Stimulated activated memory B cell treated with anti-CD40 and anti-IgM and Interleukin-4, amounts not matched to agents 10 μg/mL and 1 μg/mL and 100 μg/mL, for 72 hours (primary cell): ENCODE measurements at regions not wholly inside any gene's neighbourhood (a gene's known extent, or its start where the extent isn't known, plus 50 kb on each side); places are given as distances from the start of the nearest gene placed in this dataset.

Experiments used
- ATAC-seq: fragments of 150-1000 bp; cut with Tn5 transposase; 2 replicates; pipeline ENCODE4 v1.10.0; 2021
- H3K27ac Mint-ChIP-seq: one replicate; pipeline ENCODE4 v1.8.0; 2022; ENCODE audit warnings: mild to moderate bottlenecking, mixed read lengths
- H3K27me3 Mint-ChIP-seq: one replicate; pipeline ENCODE4 v1.8.0; 2022; ENCODE audit warnings: mixed read lengths
- H3K36me3 Mint-ChIP-seq: one replicate; pipeline ENCODE4 v1.8.0; 2022; ENCODE audit warnings: mixed read lengths
- H3K4me1 Mint-ChIP-seq: one replicate; pipeline ENCODE4 v1.8.0; 2022; ENCODE audit warnings: mixed read lengths
- H3K4me3 Mint-ChIP-seq: one replicate; pipeline ENCODE4 v1.8.0; 2022; ENCODE audit warnings: mild to moderate bottlenecking, moderate library complexity, mixed read lengths
- H3K9me3 Mint-ChIP-seq: one replicate; pipeline ENCODE4 v1.8.0; 2022; ENCODE audit warnings: mixed read lengths

DNA sequence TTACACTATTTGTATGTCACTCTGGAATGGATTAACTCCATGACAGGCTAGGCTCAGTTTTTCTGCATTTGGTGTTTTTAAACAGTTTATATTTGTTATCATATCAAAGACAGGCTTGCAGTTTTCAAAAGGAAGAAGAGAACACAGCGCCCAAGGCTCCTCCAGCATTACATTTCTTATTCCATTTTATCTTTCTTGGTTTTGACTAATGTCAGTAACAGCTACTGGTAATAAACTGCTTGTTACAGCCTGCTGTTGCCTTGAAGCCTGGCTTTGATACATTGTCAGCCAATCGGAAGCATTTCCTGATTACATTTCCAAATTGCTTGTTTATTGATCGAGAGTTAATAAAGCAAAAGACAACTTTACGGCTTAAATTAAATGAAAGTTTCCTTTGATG, 166.0 kb upstream of the MDFIC start:
- H3K4me1 Mint-ChIP-seq, result no peaks in the 10 kb centered on the region
- H3K27me3 Mint-ChIP-seq, result peaks cover 12% of the 10 kb centered on the region
- no peak overlapping the region for H3K4me3 Mint-ChIP-seq
- no peaks in the 10 kb centered on the region for H3K36me3 Mint-ChIP-seq
- H3K27ac Mint-ChIP-seq, result no peak overlapping the region
- no peaks in the 10 kb centered on the region for H3K9me3 Mint-ChIP-seq
- no peak for ATAC-seq

GRCh38 chr7:114758661-114759227, 163.2 kb upstream of the MDFIC start:
- Mint-ChIP-seq H3K9me3 (no peaks in the 10 kb centered on the region), H3K27me3 (no peaks in the 10 kb centered on the region), H3K36me3 (no peaks in the 10 kb centered on the region), H3K27ac (no peak overlapping the region), H3K4me3 (no peak overlapping the region), H3K4me1 (no peaks in the 10 kb centered on the region)
- ATAC-seq, result no peak

DNA sequence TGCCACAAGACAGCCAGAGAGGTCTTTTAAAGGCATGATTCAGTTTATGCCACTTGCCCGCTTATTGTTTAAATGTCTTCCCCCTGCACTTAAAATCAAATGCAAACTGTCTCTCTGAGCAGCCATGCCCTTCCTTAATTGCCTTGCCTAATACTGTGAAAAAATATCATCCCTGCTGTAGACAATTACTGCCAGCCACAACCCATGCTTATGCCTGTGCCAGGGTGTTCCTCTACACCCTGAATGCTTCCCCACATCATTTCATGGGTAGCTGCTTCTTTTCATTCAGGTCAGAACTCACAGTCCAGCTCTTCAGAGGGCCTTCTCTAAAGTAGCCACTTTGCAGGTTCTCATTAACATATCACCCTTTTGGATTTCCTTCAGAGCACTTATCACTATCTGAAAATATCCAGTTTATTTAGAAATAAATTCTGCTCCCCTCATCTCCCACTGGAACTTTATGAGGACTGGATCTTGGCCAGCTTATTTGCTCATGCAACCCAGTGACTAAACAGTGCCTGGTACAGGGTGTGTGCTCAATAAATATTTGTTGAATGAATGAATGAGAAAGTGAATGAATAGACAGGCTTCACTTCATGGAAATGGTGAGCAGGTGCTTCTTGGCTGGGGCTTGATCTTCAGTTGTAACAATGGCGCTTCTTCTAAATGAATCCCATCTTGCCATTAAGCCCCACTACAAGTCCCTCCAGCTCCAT, 162.4 kb upstream of the MDFIC start:
- Mint-ChIP-seq H3K4me3 (no peak overlapping the region), H3K4me1 (no peaks in the 10 kb centered on the region), H3K27ac (no peak overlapping the region), H3K9me3 (no peaks in the 10 kb centered on the region), H3K27me3 (no peaks in the 10 kb centered on the region), H3K36me3 (no peaks in the 10 kb centered on the region)
- no peak for ATAC-seq

DNA sequence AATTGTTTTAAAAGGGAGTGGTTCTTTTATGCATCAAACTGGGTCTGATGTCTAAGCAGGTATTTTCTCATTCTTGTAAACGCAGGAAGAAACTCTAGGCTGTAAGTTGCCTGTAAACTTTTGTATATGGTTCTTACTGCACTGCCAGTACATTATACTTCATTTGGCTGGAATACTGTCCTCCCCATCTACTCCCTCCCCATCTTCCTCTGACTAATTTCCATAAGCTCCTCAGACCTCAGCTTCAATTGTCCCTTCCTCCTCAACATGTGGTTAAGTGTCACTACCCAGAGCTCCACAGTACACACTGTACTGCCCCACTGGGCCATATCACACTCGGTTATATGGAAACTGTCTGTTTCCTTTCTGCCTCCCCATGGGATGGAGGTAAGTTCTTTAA, 161.4 kb upstream of the MDFIC start:
- no peak for ATAC-seq
- H3K27me3 Mint-ChIP-seq, result no peaks in the 10 kb centered on the region
- H3K4me3 Mint-ChIP-seq, result no peak overlapping the region
- H3K9me3 Mint-ChIP-seq, result no peaks in the 10 kb centered on the region
- no peaks in the 10 kb centered on the region for H3K36me3 Mint-ChIP-seq
- no peaks in the 10 kb centered on the region for H3K4me1 Mint-ChIP-seq
- H3K27ac Mint-ChIP-seq, result no peak overlapping the region

GRCh38 chr7:114761973-114762372, 159.9 kb upstream of the MDFIC start:
- H3K36me3 Mint-ChIP-seq, result no peaks in the 10 kb centered on the region
- no peak overlapping the region for H3K4me3 Mint-ChIP-seq
- H3K9me3 Mint-ChIP-seq, result no peaks in the 10 kb centered on the region
- no peaks in the 10 kb centered on the region for H3K4me1 Mint-ChIP-seq
- ATAC-seq, result no peak
- H3K27me3 Mint-ChIP-seq, result no peaks in the 10 kb centered on the region
- no peak overlapping the region for H3K27ac Mint-ChIP-seq

DNA sequence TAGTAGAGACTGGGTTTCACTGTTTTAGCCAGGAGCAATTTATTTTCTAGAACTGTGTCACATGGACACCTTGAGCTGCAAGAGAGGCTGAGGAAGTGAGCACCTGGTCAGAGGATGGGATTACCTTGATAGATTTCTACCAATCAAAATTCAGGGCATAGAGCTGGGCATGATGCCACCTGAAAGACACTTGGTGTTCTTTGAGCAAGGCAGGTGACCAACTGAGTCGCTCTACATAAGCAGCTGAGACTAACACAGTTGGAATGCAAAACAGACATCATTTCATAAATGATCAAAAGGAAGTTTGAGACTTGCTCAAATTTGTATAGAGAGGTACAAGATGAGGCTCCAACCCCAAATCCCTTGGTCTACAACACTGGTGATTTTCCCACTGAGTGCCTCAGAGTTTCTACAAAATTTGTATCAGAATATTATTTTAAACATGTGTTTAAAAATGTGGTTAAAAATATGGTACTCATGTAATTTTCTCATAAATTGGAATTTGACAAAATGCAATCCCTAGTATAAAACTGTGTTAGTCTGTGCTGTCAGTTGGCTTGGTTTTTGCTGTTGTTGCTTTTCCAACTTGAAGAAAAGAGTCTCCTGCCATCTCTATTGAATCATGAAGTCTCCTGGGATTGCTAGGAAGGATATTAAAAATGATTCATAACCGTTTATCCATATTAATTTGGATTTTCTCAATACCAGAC, 156.4 kb upstream of the MDFIC start:
- H3K9me3 Mint-ChIP-seq, result no peaks in the 10 kb centered on the region

GRCh38 chr7:114766041-114766356, 155.9 kb upstream of the MDFIC start:
- no peaks in the 10 kb centered on the region for H3K9me3 Mint-ChIP-seq
- no peaks in the 10 kb centered on the region for H3K4me1 Mint-ChIP-seq
- H3K36me3 Mint-ChIP-seq, result no peaks in the 10 kb centered on the region
- ATAC-seq, result no peak
- H3K4me3 Mint-ChIP-seq, result no peak overlapping the region
- no peak overlapping the region for H3K27ac Mint-ChIP-seq
- no peaks in the 10 kb centered on the region for H3K27me3 Mint-ChIP-seq

More for the DNA sequence above, 156.4 kb upstream of the MDFIC start:
- no peak for ATAC-seq
- no peak overlapping the region for H3K27ac Mint-ChIP-seq
- no peaks in the 10 kb centered on the region for H3K27me3 Mint-ChIP-seq
- H3K4me1 Mint-ChIP-seq, result no peaks in the 10 kb centered on the region
- H3K4me3 Mint-ChIP-seq, result no peak overlapping the region
- no peaks in the 10 kb centered on the region for H3K36me3 Mint-ChIP-seq

- no peak for ATAC-seq
- Mint-ChIP-seq H3K9me3 (no peaks in the 10 kb centered on the region), H3K4me1 (no peaks in the 10 kb centered on the region), H3K27me3 (peaks cover 6% of the 10 kb centered on the region), H3K36me3 (no peaks in the 10 kb centered on the region), H3K4me3 (no peak overlapping the region), H3K27ac (no peak overlapping the region)
Measured at GRCh38 chr7:114777288-114777687, 144.6 kb upstream of the MDFIC start.

GRCh38 chr7:114783508-114783907, 138.4 kb upstream of the MDFIC start:
- H3K27me3 Mint-ChIP-seq, result no peaks in the 10 kb centered on the region
- no peaks in the 10 kb centered on the region for H3K9me3 Mint-ChIP-seq
- no peak overlapping the region for H3K4me3 Mint-ChIP-seq
- H3K36me3 Mint-ChIP-seq, result no peaks in the 10 kb centered on the region
- ATAC-seq, result no peak
- H3K27ac Mint-ChIP-seq, result no peak overlapping the region
- H3K4me1 Mint-ChIP-seq, result no peaks in the 10 kb centered on the region

- Mint-ChIP-seq H3K27ac (no peak overlapping the region), H3K36me3 (no peaks in the 10 kb centered on the region)
Measured at GRCh38 chr7:114784177-114784576, 137.7 kb upstream of the MDFIC start.

GRCh38 chr7:114784746-114785145, 137.1 kb upstream of the MDFIC start:
- ATAC-seq, result no peak
- Mint-ChIP-seq H3K4me1 (no peaks in the 10 kb centered on the region), H3K27ac (no peak overlapping the region)

More at GRCh38 chr7:114784177-114784576, 137.7 kb upstream of the MDFIC start:
- Mint-ChIP-seq H3K4me3 (no peak overlapping the region), H3K9me3 (no peaks in the 10 kb centered on the region), H3K4me1 (no peaks in the 10 kb centered on the region), H3K27me3 (no peaks in the 10 kb centered on the region)
- ATAC-seq, result no peak

GRCh38 chr7:114785496-114785895, 136.4 kb upstream of the MDFIC start:
- H3K27ac Mint-ChIP-seq, result no peak overlapping the region
- H3K4me1 Mint-ChIP-seq, result no peaks in the 10 kb centered on the region
- no peaks in the 10 kb centered on the region for H3K9me3 Mint-ChIP-seq
- H3K36me3 Mint-ChIP-seq, result no peaks in the 10 kb centered on the region
- ATAC-seq, result no peak
- H3K27me3 Mint-ChIP-seq, result no peaks in the 10 kb centered on the region
- no peak overlapping the region for H3K4me3 Mint-ChIP-seq

More at GRCh38 chr7:114784746-114785145, 137.1 kb upstream of the MDFIC start:
- no peaks in the 10 kb centered on the region for H3K36me3 Mint-ChIP-seq
- H3K27me3 Mint-ChIP-seq, result no peaks in the 10 kb centered on the region
- H3K9me3 Mint-ChIP-seq, result no peaks in the 10 kb centered on the region
- H3K4me3 Mint-ChIP-seq, result no peak overlapping the region

- no peaks in the 10 kb centered on the region for H3K9me3 Mint-ChIP-seq
- H3K27ac Mint-ChIP-seq, result no peak overlapping the region
- H3K27me3 Mint-ChIP-seq, result no peaks in the 10 kb centered on the region
- no peaks in the 10 kb centered on the region for H3K4me1 Mint-ChIP-seq
- no peak for ATAC-seq
- H3K4me3 Mint-ChIP-seq, result no peak overlapping the region
- H3K36me3 Mint-ChIP-seq, result no peaks in the 10 kb centered on the region
Measured at GRCh38 chr7:114786455-114786854, 135.4 kb upstream of the MDFIC start.

GRCh38 chr7:114787556-114787955, 134.3 kb upstream of the MDFIC start:
- no peaks in the 10 kb centered on the region for H3K4me1 Mint-ChIP-seq
- no peak overlapping the region for H3K4me3 Mint-ChIP-seq
- no peaks in the 10 kb centered on the region for H3K9me3 Mint-ChIP-seq
- H3K36me3 Mint-ChIP-seq, result no peaks in the 10 kb centered on the region
- no peaks in the 10 kb centered on the region for H3K27me3 Mint-ChIP-seq
- ATAC-seq, result no peak
- H3K27ac Mint-ChIP-seq, result no peak overlapping the region

- Mint-ChIP-seq H3K4me1 (no peaks in the 10 kb centered on the region), H3K36me3 (no peaks in the 10 kb centered on the region)
- ATAC-seq, result no peak
Measured at GRCh38 chr7:114788706-114789105, 133.2 kb upstream of the MDFIC start.

GRCh38 chr7:114789161-114789560, 132.7 kb upstream of the MDFIC start:
- no peak for ATAC-seq
- no peaks in the 10 kb centered on the region for H3K9me3 Mint-ChIP-seq
- no peak overlapping the region for H3K27ac Mint-ChIP-seq
- peaks cover 1% of the 10 kb centered on the region for H3K27me3 Mint-ChIP-seq
- H3K4me1 Mint-ChIP-seq, result no peaks in the 10 kb centered on the region
- no peaks in the 10 kb centered on the region for H3K36me3 Mint-ChIP-seq
- no peak overlapping the region for H3K4me3 Mint-ChIP-seq

More at GRCh38 chr7:114788706-114789105, 133.2 kb upstream of the MDFIC start:
- Mint-ChIP-seq H3K9me3 (no peaks in the 10 kb centered on the region), H3K4me3 (no peak overlapping the region), H3K27ac (no peak overlapping the region), H3K27me3 (no peaks in the 10 kb centered on the region)
